Posterior vena cava (tissue), 2 donors: ENCODE measurements at regions not wholly inside any gene's neighbourhood (a gene's known extent, or its start where the extent isn't known, plus 50 kb on each side); places are given as distances from the start of the nearest gene placed in this dataset.
"Not testable (repeated sequence)": the region's sequence is repeated elsewhere in the genome, so short reads cannot be mapped to it uniquely, and the experiment has no call there.

Experiments used
- DNase-seq: peaks from one replicate; pipeline ENCODE4 v3.0.0-alpha.2; 2020; ENCODE audit warnings: low spot score
- intact Hi-C, 2 donors: fragments of 100-400 bp; cut with DNase I; formaldehyde crosslinking; loops; one replicate each; pipeline versions ENCODE4 v1.14.1 to v1.14.2; 2022 to 2023
- donor health status: DM: yes; HTN: yes; CAD: no.
- donor health status: DM: yes; HTN: yes; CAD: no.

DNA sequence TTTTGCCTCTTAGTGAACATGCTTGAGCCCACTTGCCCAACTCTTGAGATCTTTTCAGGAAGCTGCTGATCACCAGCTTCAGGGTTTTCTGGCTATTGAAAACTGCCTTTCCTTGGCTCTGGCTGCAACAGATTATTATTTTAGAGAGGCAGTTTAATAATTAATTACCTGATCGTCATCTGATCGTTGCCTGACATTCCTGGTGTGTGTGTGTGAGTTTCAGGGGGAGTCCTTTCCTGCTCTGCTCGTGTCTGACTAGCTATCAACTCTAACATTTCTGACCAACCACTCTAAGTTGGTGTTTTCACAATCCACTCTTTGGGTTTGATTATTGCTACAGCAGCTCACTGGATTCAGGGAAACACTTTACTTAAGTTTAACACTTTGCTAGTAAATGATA is 84.3 kb upstream of the SPATA16 start:
- intact Hi-C loops = no loop called here
- no peak for DNase-seq

DNA sequence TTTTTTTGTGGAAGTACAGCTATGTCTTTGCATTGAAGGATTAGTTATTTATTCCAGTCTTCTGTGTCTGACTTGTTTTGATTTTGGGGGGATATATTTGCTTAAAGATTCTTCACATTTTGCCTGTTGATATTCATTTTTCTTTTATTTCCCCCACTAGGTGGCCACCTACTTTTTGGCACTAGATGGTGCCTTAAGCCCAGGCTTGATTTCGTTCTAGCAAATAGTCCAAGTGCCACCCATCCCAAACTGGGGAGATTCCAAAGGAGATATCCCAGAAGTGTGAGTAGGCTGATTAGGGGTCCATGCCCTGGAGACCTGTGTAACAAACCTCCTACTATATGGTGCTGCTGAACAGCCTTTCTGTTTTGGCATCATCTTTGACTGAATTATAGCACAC is 80.0 kb upstream of the SPATA16 start:
- DNase-seq = no peak
- intact Hi-C loops = no loop called here

DNA sequence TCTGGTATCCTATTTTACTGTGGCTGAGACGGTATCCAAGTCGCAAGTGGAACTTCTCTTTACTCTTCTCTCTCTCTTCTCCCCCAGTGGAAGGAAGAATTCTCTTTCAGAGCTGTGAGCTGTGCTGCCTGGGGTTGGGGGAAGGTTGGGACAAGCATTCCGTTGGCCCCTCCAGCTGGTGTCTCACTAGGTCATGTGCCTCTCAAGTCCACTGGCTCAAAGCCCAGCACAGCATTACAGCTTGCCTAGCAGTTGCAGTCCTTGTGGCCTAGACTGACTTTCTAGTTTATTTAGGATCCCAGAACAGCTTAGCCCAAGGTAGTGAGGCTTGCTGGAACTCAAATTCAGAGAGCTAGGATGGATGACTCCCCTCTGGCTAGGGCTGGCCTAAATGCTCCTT is 76.1 kb upstream of the SPATA16 start:
- DNase-seq = no peak
- intact Hi-C loops = no loop called here

DNA sequence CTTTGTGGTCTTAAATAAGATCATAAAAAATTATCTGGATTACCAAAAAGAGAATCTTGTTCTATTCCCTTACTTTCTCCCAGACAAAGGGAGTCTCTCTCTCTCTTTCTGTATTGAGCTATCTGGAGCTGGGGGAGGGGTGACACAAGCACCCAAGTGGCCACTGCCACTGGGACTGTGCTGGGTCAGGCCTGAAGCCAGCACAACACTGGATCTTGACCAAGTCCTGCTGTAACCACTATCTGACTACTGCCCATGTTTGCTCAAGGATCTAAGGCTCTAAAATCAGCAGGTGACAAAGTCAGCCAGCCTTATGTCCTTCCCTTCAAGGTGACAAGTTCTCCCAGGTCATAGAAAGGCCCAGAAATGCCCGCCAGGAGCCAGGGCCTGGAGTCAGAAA is 75.0 kb upstream of the SPATA16 start:
- intact Hi-C loops = no loop called here
- DNase-seq = no peak

DNA sequence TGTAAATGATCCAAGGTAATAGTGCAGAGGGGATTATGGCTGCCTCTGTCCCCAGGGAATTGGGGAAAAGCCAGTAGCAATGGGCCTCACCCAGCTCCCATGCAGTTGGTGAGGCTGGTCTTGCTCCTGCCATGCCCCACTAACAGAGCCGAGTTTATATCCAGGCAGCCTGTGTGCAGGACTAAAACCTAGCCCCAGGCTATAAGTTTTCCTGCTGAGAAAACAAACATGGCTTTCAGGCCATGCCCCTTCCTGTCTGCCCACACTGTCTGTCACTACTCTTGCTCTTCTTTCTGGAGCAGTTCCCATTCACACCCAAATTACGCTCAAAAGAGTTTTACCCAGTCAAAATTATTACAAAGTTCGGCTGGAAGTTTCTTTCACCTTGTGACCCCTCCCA is 73.5 kb upstream of the SPATA16 start:
- intact Hi-C loops = no loop called here
- no peak for DNase-seq

DNA sequence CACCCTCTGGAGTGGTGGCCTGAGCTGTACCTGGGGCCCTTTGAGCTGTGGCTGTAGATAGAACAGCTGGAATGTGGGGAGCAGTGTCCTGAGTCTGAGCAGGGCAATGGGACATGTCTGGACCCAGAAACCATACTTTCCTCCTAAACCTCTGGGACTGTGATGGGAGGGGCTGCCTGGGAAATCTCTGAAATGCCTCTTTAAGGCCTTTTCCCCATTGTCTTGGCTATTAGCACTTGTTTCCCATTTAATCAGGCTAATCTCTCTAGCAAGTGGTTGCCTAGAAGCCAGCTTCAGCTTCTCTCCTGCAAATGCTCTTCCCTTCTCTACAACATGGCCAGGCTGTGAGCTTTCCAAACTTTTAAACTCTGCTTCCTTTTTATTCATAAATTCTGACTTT is 58.5 kb upstream of the SPATA16 start:
- intact Hi-C loops = no loop called here
- DNase-seq = no peak

DNA sequence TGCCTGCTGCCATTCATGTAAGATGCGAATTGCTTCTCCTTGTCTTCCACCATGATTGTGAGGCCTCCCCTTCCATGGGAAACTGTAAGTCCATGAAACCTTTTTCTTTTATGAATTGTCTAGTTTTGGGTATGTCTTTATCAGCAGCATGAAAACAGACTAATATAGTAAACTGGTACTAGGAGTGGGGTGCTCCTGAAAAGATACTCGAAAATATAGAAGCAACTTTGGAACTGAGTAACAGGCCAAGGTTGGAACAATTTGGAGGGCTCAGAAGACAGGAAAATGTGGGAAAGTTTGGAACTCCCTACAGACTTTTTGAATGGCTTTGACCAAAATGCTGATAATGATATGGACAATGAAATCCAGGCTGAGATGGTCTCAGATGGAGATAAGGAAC is 53.8 kb upstream of the SPATA16 start:
- intact Hi-C loops, DNase-seq: not testable (repeated sequence)

DNA sequence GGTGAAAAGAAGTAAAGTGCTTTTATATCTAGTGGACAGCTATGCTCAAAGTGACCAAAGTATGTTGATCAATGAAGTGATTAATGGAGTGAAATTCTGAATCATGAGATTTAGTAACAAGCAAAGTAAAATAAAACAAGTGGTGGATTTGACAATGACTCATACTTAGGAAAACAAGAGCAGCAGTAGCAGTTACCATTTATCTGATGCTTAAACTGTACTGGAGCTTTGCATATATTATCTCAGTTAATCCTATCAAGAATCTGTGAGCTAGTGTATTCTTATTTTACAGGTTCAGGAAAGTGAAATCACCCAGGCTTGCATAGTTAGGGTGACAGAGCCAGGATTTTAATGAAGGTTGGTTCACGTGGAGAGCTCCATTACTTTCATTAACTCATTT is 50.6 kb upstream of the SPATA16 start:
- intact Hi-C loops = no loop called here
- no peak for DNase-seq
